Immature natural killer cell (primary cell): ENCODE measurements at regions not wholly inside any gene's neighbourhood (a gene's known extent, or its start where the extent isn't known, plus 50 kb on each side); places are given as distances from the start of the nearest gene placed in this dataset.

ENCODE experiments used
- DNase-seq, 3 donors: peaks; one replicate each; pipeline ENCODE4 v3.0.0; 2022; ENCODE audit warnings: mixed read lengths in 1 of 3
- H3K27ac Mint-ChIP-seq, 6 donors: one replicate each; pipeline ENCODE4 v1.8.0; 2020; ENCODE audit warnings: mixed read lengths in 6 of 6, mild to moderate bottlenecking in 5 of 6, inconsistent platforms in 4 of 6, moderate library complexity in 3 of 6
- H3K27me3 Mint-ChIP-seq, 3 donors: one replicate each; pipeline ENCODE4 v1.8.0; 2020 to 2021; ENCODE audit warnings: low read depth in 3 of 3, mild to moderate bottlenecking in 3 of 3, mixed read lengths in 3 of 3, moderate library complexity in 3 of 3, inconsistent platforms in 1 of 3
- H3K36me3 Mint-ChIP-seq, 3 donors: one replicate each; pipeline ENCODE4 v1.8.0; 2020; ENCODE audit warnings: mixed read lengths in 3 of 3, inconsistent platforms in 2 of 3, mild to moderate bottlenecking in 2 of 3
- H3K4me1 Mint-ChIP-seq, 2 donors: one replicate each; pipeline ENCODE4 v1.8.0; 2020; ENCODE audit warnings: inconsistent platforms in 2 of 2, mild to moderate bottlenecking in 2 of 2, mixed read lengths in 2 of 2, moderate library complexity in 1 of 2
- H3K4me3 Mint-ChIP-seq, 5 donors: one replicate each; pipeline ENCODE4 v1.8.0; 2020; ENCODE audit warnings: mild to moderate bottlenecking in 5 of 5, mixed read lengths in 5 of 5, inconsistent platforms in 3 of 5, moderate library complexity in 3 of 5
- H3K9me3 Mint-ChIP-seq, 6 donors: one replicate each; pipeline ENCODE4 v1.8.0; 2020; ENCODE audit warnings: mild to moderate bottlenecking in 6 of 6, mixed read lengths in 6 of 6, inconsistent platforms in 4 of 6, moderate library complexity in 3 of 6

- no peak overlapping the region for H3K4me3 Mint-ChIP-seq
- peaks cover 2 to 5% (median 2%) of the 10 kb centered on the region in 3 donors for H3K27me3 Mint-ChIP-seq
- no peak overlapping the region for H3K27ac Mint-ChIP-seq
- H3K36me3 Mint-ChIP-seq, result no peaks in the 10 kb centered on the region
- DNase-seq, result no peak
- no peaks in the 10 kb centered on the region for H3K9me3 Mint-ChIP-seq
- H3K4me1 Mint-ChIP-seq, result no peaks in the 10 kb centered on the region
Measured at GRCh38 chr2:121869363-121869762, 113.9 kb downstream of the TSN start.

- no peaks in the 10 kb centered on the region for H3K36me3 Mint-ChIP-seq
- H3K9me3 Mint-ChIP-seq, result no peaks in the 10 kb centered on the region
Measured at GRCh38 chr2:121869873-121870272, 114.4 kb downstream of the TSN start.

DNA sequence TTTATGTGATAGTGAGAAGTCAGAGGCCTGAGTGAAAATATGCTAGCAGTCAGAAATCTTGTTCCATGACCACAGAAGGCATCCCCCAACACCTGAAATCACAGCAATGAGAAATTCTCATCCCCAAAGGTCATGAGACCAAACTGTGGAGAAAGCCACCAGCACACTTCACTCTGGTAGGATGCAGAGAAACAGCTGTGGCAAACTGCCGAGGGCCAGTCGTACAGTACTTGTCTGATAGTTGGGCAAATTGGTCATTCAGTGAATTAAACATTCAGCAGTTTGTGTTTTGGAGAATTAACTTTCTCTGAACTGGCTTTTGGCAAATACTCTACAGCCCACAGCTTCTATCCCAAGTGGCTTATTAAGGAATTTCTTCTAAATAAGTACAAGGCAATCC, 117.2 kb downstream of the TSN start:
- no peak for DNase-seq
- Mint-ChIP-seq H3K27me3 (peaks cover 3 to 4% (median 4%) of the 10 kb centered on the region in 3 donors), H3K4me3 (no peak overlapping the region), H3K4me1 (no peaks in the 10 kb centered on the region), H3K27ac (no peak overlapping the region), H3K36me3 (no peaks in the 10 kb centered on the region), H3K9me3 (no peaks in the 10 kb centered on the region)

More at GRCh38 chr2:121869873-121870272, 114.4 kb downstream of the TSN start:
- DNase-seq, result no peak
- Mint-ChIP-seq H3K4me1 (no peaks in the 10 kb centered on the region), H3K4me3 (no peak overlapping the region), H3K27me3 (peaks cover 2 to 3% (median 2%) of the 10 kb centered on the region in 3 donors), H3K27ac (no peak overlapping the region)

- no peaks in the 10 kb centered on the region for H3K9me3 Mint-ChIP-seq
Measured at GRCh38 chr2:121873864-121874263, 118.4 kb downstream of the TSN start.

GRCh38 chr2:121875585-121876185, 120.2 kb downstream of the TSN start:
- Mint-ChIP-seq H3K36me3 (no peaks in the 10 kb centered on the region), H3K9me3 (no peaks in the 10 kb centered on the region), H3K27me3 (peaks cover 4 to 9% (median 5%) of the 10 kb centered on the region in 3 donors), H3K27ac (no peak overlapping the region), H3K4me3 (no peak overlapping the region), H3K4me1 (no peaks in the 10 kb centered on the region)
- DNase-seq, result no peak

More at GRCh38 chr2:121873864-121874263, 118.4 kb downstream of the TSN start:
- Mint-ChIP-seq H3K27me3 (peaks cover 4 to 6% (median 4%) of the 10 kb centered on the region in 3 donors), H3K4me1 (no peaks in the 10 kb centered on the region), H3K4me3 (no peak overlapping the region), H3K36me3 (no peaks in the 10 kb centered on the region), H3K27ac (no peak overlapping the region)
- DNase-seq, result no peak

- H3K27ac Mint-ChIP-seq, result no peak overlapping the region
Measured at GRCh38 chr2:121877366-121877765, 121.9 kb downstream of the TSN start.

GRCh38 chr2:121880283-121880682, 124.8 kb downstream of the TSN start:
- H3K27ac Mint-ChIP-seq, result no peak overlapping the region

More at GRCh38 chr2:121877366-121877765, 121.9 kb downstream of the TSN start:
- no peak for DNase-seq
- Mint-ChIP-seq H3K27me3 (peaks cover 1 to 10% (median 9%) of the 10 kb centered on the region in 3 donors), H3K36me3 (no peaks in the 10 kb centered on the region), H3K4me1 (no peaks in the 10 kb centered on the region), H3K9me3 (no peaks in the 10 kb centered on the region), H3K4me3 (no peak overlapping the region)

DNA sequence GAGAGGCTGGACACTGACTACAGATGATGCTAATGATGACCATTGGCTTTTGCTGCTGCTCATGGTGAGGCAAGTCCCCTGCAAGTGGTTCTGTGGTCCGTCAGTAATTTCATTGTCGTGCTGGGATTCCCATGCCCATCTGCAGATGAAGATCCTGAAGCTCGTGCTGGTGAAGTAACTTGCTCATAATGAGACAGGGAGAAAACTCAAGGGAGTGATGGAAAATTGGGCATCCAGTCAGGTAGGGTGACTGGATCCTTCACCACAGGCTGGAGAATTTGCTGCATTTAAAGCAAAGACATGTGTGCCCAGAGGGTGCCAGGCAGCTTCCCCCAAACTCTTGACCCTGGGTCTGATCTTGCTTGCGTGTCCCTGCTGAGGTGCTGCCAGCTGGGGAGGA, 125.6 kb downstream of the TSN start:
- Mint-ChIP-seq H3K27ac (no peak overlapping the region), H3K4me1 (no peaks in the 10 kb centered on the region), H3K27me3 (peaks cover 1 to 10% (median 6%) of the 10 kb centered on the region in 3 donors), H3K36me3 (no peaks in the 10 kb centered on the region), H3K4me3 (no peak overlapping the region), H3K9me3 (no peaks in the 10 kb centered on the region)
- DNase-seq, result no peak

More at GRCh38 chr2:121880283-121880682, 124.8 kb downstream of the TSN start:
- H3K27me3 Mint-ChIP-seq, result peaks cover 1 to 12% (median 7%) of the 10 kb centered on the region in 3 donors
- H3K9me3 Mint-ChIP-seq, result no peaks in the 10 kb centered on the region
- H3K4me1 Mint-ChIP-seq, result no peaks in the 10 kb centered on the region
- DNase-seq, result no peak
- H3K36me3 Mint-ChIP-seq, result no peaks in the 10 kb centered on the region
- no peak overlapping the region for H3K4me3 Mint-ChIP-seq

- H3K4me1 Mint-ChIP-seq, result no peaks in the 10 kb centered on the region
- DNase-seq, result no peak
- H3K9me3 Mint-ChIP-seq, result no peaks in the 10 kb centered on the region
- no peak overlapping the region for H3K4me3 Mint-ChIP-seq
- no peak overlapping the region for H3K27ac Mint-ChIP-seq
- H3K27me3 Mint-ChIP-seq, result peaks cover 1 to 10% (median 6%) of the 10 kb centered on the region in 3 donors
- H3K36me3 Mint-ChIP-seq, result no peaks in the 10 kb centered on the region
Measured at GRCh38 chr2:121881950-121882349, 126.5 kb downstream of the TSN start.

DNA sequence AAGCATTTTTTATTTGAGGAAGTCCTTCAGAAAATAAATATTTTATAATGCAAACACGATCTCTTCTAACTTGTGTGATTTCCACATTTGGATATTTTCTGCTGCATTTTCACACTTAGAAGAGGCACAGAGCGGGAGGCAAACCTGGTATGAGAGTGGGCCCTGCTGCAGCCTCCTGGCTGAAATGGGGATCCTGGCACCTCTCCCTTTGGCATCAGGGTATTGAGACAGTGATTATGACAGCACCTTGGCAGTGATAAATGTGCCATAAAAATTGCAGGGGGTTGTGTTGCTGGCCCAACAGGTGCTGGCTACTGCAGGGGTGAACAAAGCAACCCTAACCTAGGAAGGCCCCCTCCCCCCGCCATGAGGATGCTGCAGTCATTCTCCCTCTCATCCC, 128.6 kb downstream of the TSN start:
- H3K36me3 Mint-ChIP-seq, result no peaks in the 10 kb centered on the region
- DNase-seq, result no peak
- peaks cover 0 to 14% (median under 1%) of the 10 kb centered on the region in 3 donors for H3K27me3 Mint-ChIP-seq
- no peak overlapping the region for H3K27ac Mint-ChIP-seq
- no peaks in the 10 kb centered on the region for H3K4me1 Mint-ChIP-seq
- H3K9me3 Mint-ChIP-seq, result peaks cover 0 to 2% (median 0%) of the 10 kb centered on the region in 6 donors
- no peak overlapping the region for H3K4me3 Mint-ChIP-seq

GRCh38 chr2:121884511-121884921, 129.1 kb downstream of the TSN start:
- Mint-ChIP-seq H3K27ac (no peak overlapping the region), H3K4me1 (no peaks in the 10 kb centered on the region), H3K27me3 (peaks cover 0 to 14% (median 0%) of the 10 kb centered on the region in 3 donors), H3K4me3 (no peak overlapping the region), H3K36me3 (no peaks in the 10 kb centered on the region), H3K9me3 (peaks cover 0 to 2% (median 0%) of the 10 kb centered on the region in 6 donors)
- no peak for DNase-seq

- DNase-seq, result no peak
- no peaks in the 10 kb centered on the region for H3K36me3 Mint-ChIP-seq
- no peak overlapping the region for H3K27ac Mint-ChIP-seq
- peaks cover 0 to 2% (median 0%) of the 10 kb centered on the region in 6 donors for H3K9me3 Mint-ChIP-seq
- no peaks in the 10 kb centered on the region for H3K4me1 Mint-ChIP-seq
- no peak overlapping the region for H3K4me3 Mint-ChIP-seq
- peaks cover 0 to 9% (median 6%) of the 10 kb centered on the region in 3 donors for H3K27me3 Mint-ChIP-seq
Measured at GRCh38 chr2:121886059-121886458, 130.6 kb downstream of the TSN start.

- Mint-ChIP-seq H3K9me3 (peaks cover 0 to 2% (median 0%) of the 10 kb centered on the region in 6 donors), H3K4me1 (no peaks in the 10 kb centered on the region), H3K27ac (no peak overlapping the region), H3K4me3 (no peak overlapping the region), H3K36me3 (no peaks in the 10 kb centered on the region), H3K27me3 (peaks cover 0 to 7% (median 6%) of the 10 kb centered on the region in 3 donors)
- DNase-seq, result no peak
Measured at GRCh38 chr2:121887513-121888188, 132.2 kb downstream of the TSN start.

- Mint-ChIP-seq H3K4me1 (no peaks in the 10 kb centered on the region), H3K27ac (no peak overlapping the region), H3K27me3 (peaks cover 0 to 7% (median 7%) of the 10 kb centered on the region in 3 donors), H3K36me3 (no peaks in the 10 kb centered on the region), H3K4me3 (no peak overlapping the region), H3K9me3 (peaks cover 0 to 2% (median 0%) of the 10 kb centered on the region in 6 donors)
- no peak for DNase-seq
Measured at GRCh38 chr2:121888189-121888557, 132.7 kb downstream of the TSN start.
